PFSK-1 (cell line): ENCODE measurements at regions not wholly inside any gene's neighbourhood (a gene's known extent, or its start where the extent isn't known, plus 50 kb on each side); places are given as distances from the start of the nearest gene placed in this dataset.

Experiments used
- POLR2AphosphoS5 ChIP-seq: IDR thresholded peaks from 2 replicates; pipeline ENCODE4 v1.6.1; 2012; ENCODE audit warnings: low read depth, mild to moderate bottlenecking, control low read depth, low read length, moderate library complexity
- SIN3A ChIP-seq: IDR thresholded peaks from 2 replicates; pipeline ENCODE4 v1.6.1; 2012; ENCODE audit warnings: mild to moderate bottlenecking, low read length, moderate library complexity, borderline replicate concordance; ENCODE audit not compliant: insufficient read depth
- TAF1 ChIP-seq: IDR thresholded peaks from 2 replicates; pipeline ENCODE4 v1.6.1; 2012; ENCODE audit warnings: low read length, control low read depth, borderline replicate concordance; ENCODE audit not compliant: insufficient read depth

DNA sequence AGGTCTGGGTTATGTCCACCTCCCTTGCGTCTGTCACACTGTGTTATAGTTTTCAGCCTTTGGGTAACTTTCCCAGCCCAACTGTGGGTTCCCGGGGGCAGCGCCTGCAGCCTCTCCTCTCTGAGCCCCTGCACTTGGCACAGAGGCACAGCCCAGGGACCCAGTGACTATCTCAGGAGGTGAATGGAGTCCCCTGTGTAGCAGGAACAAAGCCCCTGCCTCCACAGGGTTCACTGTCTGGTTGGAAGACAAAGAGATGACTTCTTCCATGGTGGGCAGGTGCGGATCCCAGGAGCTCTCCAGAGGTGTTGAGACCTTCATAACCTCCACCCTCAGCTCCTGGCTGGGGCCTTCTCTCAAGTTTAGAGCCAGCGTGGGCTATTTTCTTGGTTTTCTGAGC lies 156.9 kb downstream of the C9orf50 start:
- TF ChIP-seq SIN3A = no peak
- no peak for TF ChIP-seq POLR2AphosphoS5
- TF ChIP-seq TAF1 = no peak
